ENCODE measurements at regions not wholly inside any gene's neighbourhood (a gene's known extent, or its start where the extent isn't known, plus 50 kb on each side); places are given as distances from the start of the nearest gene placed in this dataset.

GRCh38 chr10:129320340-129320739 is 146.7 kb upstream of the MGMT start:
- peak in 1 of 2 donors; percentile 40 for DNase-seq (ENCODE audit: low read depth in 2 of 2)
- TF ChIP-seq, protein P1, sequence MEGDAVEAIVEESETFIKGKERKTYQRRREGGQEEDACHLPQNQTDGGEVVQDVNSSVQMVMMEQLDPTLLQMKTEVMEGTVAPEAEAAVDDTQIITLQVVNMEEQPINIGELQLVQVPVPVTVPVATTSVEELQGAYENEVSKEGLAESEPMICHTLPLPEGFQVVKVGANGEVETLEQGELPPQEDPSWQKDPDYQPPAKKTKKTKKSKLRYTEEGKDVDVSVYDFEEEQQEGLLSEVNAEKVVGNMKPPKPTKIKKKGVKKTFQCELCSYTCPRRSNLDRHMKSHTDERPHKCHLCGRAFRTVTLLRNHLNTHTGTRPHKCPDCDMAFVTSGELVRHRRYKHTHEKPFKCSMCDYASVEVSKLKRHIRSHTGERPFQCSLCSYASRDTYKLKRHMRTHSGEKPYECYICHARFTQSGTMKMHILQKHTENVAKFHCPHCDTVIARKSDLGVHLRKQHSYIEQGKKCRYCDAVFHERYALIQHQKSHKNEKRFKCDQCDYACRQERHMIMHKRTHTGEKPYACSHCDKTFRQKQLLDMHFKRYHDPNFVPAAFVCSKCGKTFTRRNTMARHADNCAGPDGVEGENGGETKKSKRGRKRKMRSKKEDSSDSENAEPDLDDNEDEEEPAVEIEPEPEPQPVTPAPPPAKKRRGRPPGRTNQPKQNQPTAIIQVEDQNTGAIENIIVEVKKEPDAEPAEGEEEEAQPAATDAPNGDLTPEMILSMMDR (IDR thresholded peaks at IDR 0.05; ENCODE audit: low read depth, low read length) = no peak
- no peak overlapping the region for H3K4me3 ChIP-seq (replicated peaks in 1 of 2; ENCODE audit: low read depth in 2 of 2, low read length in 2 of 2)

DNA sequence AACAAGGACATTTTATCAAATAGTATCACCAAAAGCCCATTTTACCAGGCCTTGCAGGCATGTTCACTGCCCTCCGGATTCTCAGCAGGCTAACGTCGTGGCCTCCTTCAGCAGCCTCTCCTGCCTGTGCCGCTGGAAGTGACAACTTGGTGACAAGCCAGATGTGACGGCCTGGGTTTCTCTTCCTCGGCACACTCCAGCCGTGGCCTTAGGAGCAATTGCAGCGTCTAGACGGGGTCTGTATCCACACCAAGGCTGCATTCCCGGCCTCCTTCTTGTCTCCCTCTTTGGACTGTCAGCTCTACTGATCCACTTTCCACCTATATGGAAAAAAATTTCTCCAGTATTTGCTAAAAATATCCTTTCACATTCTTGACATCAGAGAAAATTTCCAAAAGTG is 145.3 kb upstream of the MGMT start:
- no peak for DNase-seq (ENCODE audit: low read depth in 2 of 2)
- TF ChIP-seq, protein P1 (IDR thresholded peaks at IDR 0.05; ENCODE audit: low read depth, low read length) = no peak
- no peak overlapping the region for H3K4me3 ChIP-seq (replicated peaks in 1 of 2; ENCODE audit: low read depth in 2 of 2, low read length in 2 of 2)

DNA sequence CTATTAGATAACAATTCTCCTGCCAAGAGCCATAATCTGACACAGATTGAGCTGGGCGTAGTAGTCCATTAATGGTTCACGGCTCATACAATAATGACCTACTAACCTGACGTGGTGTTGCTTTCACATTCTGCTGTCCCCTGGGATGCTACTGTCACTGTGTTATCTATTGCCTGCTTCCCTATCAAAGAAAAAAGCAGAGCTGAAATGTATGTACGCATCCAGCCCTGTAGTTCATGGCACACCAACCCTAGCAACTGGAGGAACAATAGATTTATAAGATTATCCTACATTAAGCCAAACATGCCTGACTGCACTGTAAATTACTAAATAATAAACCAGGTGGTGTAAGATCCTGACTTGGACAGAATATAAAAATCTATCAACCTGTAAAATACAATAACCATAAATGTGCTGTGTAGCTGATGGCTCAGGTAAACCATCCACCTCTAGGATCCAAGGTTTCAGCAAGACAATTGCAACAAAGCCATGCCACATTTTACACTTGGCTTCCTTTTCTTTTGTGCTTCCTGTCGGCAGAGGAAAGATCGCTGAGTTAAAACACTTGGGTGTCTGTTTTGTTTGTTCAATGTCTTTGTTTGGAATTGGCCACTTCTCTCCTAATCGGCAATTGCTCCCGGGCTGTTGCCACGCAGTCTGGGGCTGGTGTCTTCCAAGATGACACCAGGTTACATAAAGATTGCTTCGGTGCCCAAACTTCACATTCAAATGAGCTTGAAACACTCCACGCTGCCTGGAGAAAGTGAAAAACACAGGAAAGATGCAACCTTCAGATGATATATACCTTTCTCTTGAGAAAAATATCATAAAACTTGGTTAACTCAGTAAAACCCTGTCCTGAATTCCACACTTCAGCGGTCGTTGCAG is 143.9 kb upstream of the MGMT start:
- H3K4me3 ChIP-seq (replicated peaks in 1 of 2; ENCODE audit: low read depth in 2 of 2, low read length in 2 of 2) = no peak overlapping the region
- TF ChIP-seq, protein P1 (IDR thresholded peaks at IDR 0.05; ENCODE audit: low read depth, low read length) = no peak
- no peak for DNase-seq (ENCODE audit: low read depth in 2 of 2)

- H3K4me3 ChIP-seq (replicated peaks in 1 of 2; ENCODE audit: low read depth in 2 of 2, low read length in 2 of 2) = no peak overlapping the region
- TF ChIP-seq, protein P1 (IDR thresholded peaks at IDR 0.05; ENCODE audit: low read depth, low read length) = no peak
- DNase-seq (ENCODE audit: low read depth in 2 of 2) = no peak
These were observed 143.2 kb upstream of the MGMT start for GRCh38 chr10:129323879-129324278.

DNA sequence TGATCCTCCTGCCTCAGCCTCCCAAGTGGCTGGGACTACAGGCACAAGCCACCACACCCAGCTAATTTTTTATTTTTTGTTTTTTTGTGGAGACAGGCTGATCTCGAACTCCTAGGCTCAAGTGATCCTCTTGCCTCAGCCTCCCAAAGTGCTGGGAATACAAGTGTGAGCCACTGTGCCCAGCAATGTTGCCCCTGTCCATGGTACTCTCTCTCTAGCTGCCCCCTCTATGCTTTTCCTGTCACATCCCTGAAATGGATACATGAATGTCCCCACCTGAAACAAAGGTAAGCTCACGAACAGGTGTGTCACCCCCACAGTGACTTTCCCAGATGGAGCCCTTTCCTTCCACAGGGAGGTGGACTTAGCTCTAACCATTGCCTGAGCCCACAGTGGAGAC is 141.1 kb upstream of the MGMT start:
- no peak overlapping the region for H3K4me3 ChIP-seq (replicated peaks in 1 of 2; ENCODE audit: low read depth in 2 of 2, low read length in 2 of 2)
- TF ChIP-seq, protein P1 (IDR thresholded peaks at IDR 0.05; ENCODE audit: low read depth, low read length) = no peak
- DNase-seq (ENCODE audit: low read depth in 2 of 2) = no peak

- DNase-seq (ENCODE audit: low read depth in 2 of 2) = peak; percentile 20 to 48
- TF ChIP-seq, protein P1 (IDR thresholded peaks at IDR 0.05; ENCODE audit: low read depth, low read length) = no peak
- no peak overlapping the region for H3K4me3 ChIP-seq (replicated peaks in 1 of 2; ENCODE audit: low read depth in 2 of 2, low read length in 2 of 2)
These were observed 138.5 kb upstream of the MGMT start for GRCh38 chr10:129328546-129328945.
